B cell (primary cell): ENCODE measurements at regions not wholly inside any gene's neighbourhood (a gene's known extent, or its start where the extent isn't known, plus 50 kb on each side); places are given as distances from the start of the nearest gene placed in this dataset.

Experiments
- ATAC-seq: fragments of 200-7000 bp; cut with Tn5 transposase; one replicate; pipeline ENCODE4 v1.10.0; 2021; ENCODE audit warnings: low read depth, mild to moderate bottlenecking, moderate number of reproducible peaks, moderate library complexity
- CTCF ChIA-PET: fragments of 350-600 bp; sonication (Branson Sonifier 250); formaldehyde crosslinking; loops from one replicate; lab custom pipeline; 2021; ENCODE audit warnings: antibody characterized with exemption, inconsistent platforms; lab: Charles Lee
- POLR2A ChIA-PET: fragments of 350-600 bp; sonication (Branson Sonifier 250); formaldehyde crosslinking; loops from one replicate; lab custom pipeline; 2021; ENCODE audit warnings: antibody characterized with exemption; lab: Charles Lee
- DNase-seq: peaks from one replicate; pipeline ENCODE4 v3.0.0; 2013
- H2AFZ ChIP-seq: 2 replicates; pipeline ENCODE4 v1.6.1; 2012; ENCODE audit warnings: mild to moderate bottlenecking, low read depth, low read length; ENCODE audit not compliant: insufficient read depth, poor library complexity, severe bottlenecking
- H3K27ac ChIP-seq, 2 donors: 1 replicate in 1 of 2; 2 replicates in 1 of 2; pipeline ENCODE4 v1.5.1; 2012 to 2013; ENCODE audit warnings: low read length in 2 of 2, mild to moderate bottlenecking in 2 of 2, moderate library complexity in 1 of 2
- H3K27me3 ChIP-seq, 4 experiments: fragments of 200-600 bp in 1 of 4; sonication (generic) in 1 of 4; replicated peaks in 1 of 4; 1 replicate in 2 of 4; 2 replicates in 2 of 4; pipeline versions ENCODE4 v1.6.1 to v1.7.0; 2013 to 2016; ENCODE audit warnings: low read length in 3 of 4, mild to moderate bottlenecking in 2 of 4, mixed read lengths in 1 of 4, moderate library complexity in 1 of 4; ENCODE audit not compliant: insufficient read depth in 4 of 4, control insufficient read depth in 3 of 4; ENCODE audit errors: control extremely low read depth in 1 of 4
- H3K36me3 ChIP-seq, 2 experiments: replicated peaks in 1 of 2; 1 replicate in 1 of 2; 2 replicates in 1 of 2; pipeline versions ENCODE4 v1.6.1 to v1.7.1; 2013; ENCODE audit warnings: low read length in 1 of 2; ENCODE audit not compliant: insufficient read depth in 2 of 2, control insufficient read depth in 1 of 2; ENCODE audit errors: control extremely low read depth in 1 of 2, extremely low read depth in 1 of 2
- H3K4me1 ChIP-seq, 2 donors: fragments of 200-600 bp in 1 of 2; sonication (generic) in 1 of 2; 1 replicate in 1 of 2; 2 replicates in 1 of 2; pipeline versions ENCODE4 v1.5.1 to v1.6.1; 2013 to 2017; ENCODE audit warnings: low read length in 2 of 2; ENCODE audit not compliant: control insufficient read depth in 2 of 2, insufficient read depth in 2 of 2
- H3K4me2 ChIP-seq: replicated peaks from 2 replicates; pipeline ENCODE3; 2012; ENCODE audit warnings: mild to moderate bottlenecking, low read depth, low read length; ENCODE audit not compliant: poor library complexity, severe bottlenecking
- H3K4me3 ChIP-seq, 5 experiments: fragments of 200-600 bp in 1 of 5; sonication (generic) in 1 of 5; 1 replicate in 3 of 5; 2 replicates in 2 of 5; pipeline versions ENCODE4 v1.5.1 to v1.7.0; 2011 to 2016; ENCODE audit warnings: low read length in 4 of 5, mild to moderate bottlenecking in 4 of 5, low read depth in 2 of 5, control low read depth in 1 of 5, moderate library complexity in 1 of 5; ENCODE audit not compliant: insufficient read depth in 1 of 5; ENCODE audit errors: control extremely low read depth in 1 of 5, extremely low read depth in 1 of 5
- H3K79me2 ChIP-seq: fragments of 200-600 bp; sonication (generic); one replicate; pipeline ENCODE4 v1.6.0; 2016; ENCODE audit warnings: low read length; ENCODE audit not compliant: control insufficient read depth, insufficient read depth
- H3K9ac ChIP-seq: fragments of 200-600 bp; sonication (generic); 2 replicates; pipeline ENCODE4 v1.6.1; 2017; ENCODE audit warnings: mild to moderate bottlenecking, low read length, moderate library complexity
- H3K9me3 ChIP-seq, 3 donors: one replicate each; pipeline versions ENCODE4 v1.6.1 to v1.7.1; 2013; ENCODE audit warnings: low read length in 2 of 3; ENCODE audit not compliant: control insufficient read depth in 2 of 3, insufficient read depth in 1 of 3; ENCODE audit errors: control extremely low read depth in 1 of 3
- H4K20me1 ChIP-seq: 2 replicates; pipeline ENCODE4 v1.6.0; 2012; ENCODE audit warnings: mild to moderate bottlenecking, low read length; ENCODE audit not compliant: insufficient read depth, control insufficient read depth, poor library complexity, severe bottlenecking
- H3K27ac Mint-ChIP-seq: one replicate; pipeline ENCODE4 v1.8.0; 2021; ENCODE audit warnings: mixed read lengths
- H3K27me3 Mint-ChIP-seq: one replicate; pipeline ENCODE4 v1.8.0; 2021; ENCODE audit warnings: mixed read lengths
- H3K4me1 Mint-ChIP-seq: one replicate; pipeline ENCODE4 v1.8.0; 2021; ENCODE audit warnings: mixed read lengths
- H3K4me3 Mint-ChIP-seq: one replicate; pipeline ENCODE4 v1.8.0; 2021; ENCODE audit warnings: mixed read lengths
- H3K9me3 Mint-ChIP-seq: one replicate; pipeline ENCODE4 v1.8.0; 2022; ENCODE audit warnings: mixed read lengths; ENCODE audit not compliant: insufficient read depth
- EZH2 ChIP-seq: IDR thresholded peaks from 2 replicates; pipeline ENCODE4 v1.6.1; 2012; ENCODE audit warnings: borderline replicate concordance, low read depth, mild to moderate bottlenecking, moderate library complexity, low read length; ENCODE audit not compliant: insufficient read depth, poor library complexity, severe bottlenecking
- WGBS: methylation state at CpG from one replicate; pipeline ENCODE4 v1.1.5; 2013; ENCODE audit warnings: missing lambda C conversion rate; ENCODE audit not compliant: insufficient coverage; 5-methylcytosine and 5-hydroxymethylcytosine counted together
- intact Hi-C: fragments of 100-400 bp; cut with micrococcal nuclease; formaldehyde crosslinking; loops from one replicate; pipeline ENCODE4 v1.10.0; 2022
- TF ChIP-seq, protein P1 (sequence below): fragments of 200-600 bp; IDR thresholded peaks from one replicate; pipeline ENCODE4 v1.8.0; 2022; ENCODE audit warnings: antibody characterized with exemption, mild to moderate bottlenecking

- no peaks in the 10 kb centered on the region for H4K20me1 ChIP-seq
- no peak overlapping the region for H3K9ac ChIP-seq
- no peak overlapping the region for H3K4me3 ChIP-seq
- POLR2A ChIA-PET: no interaction called here
- CTCF ChIA-PET: no interaction called here
- H3K4me1 Mint-ChIP-seq: no peaks in the 10 kb centered on the region
- H3K27ac Mint-ChIP-seq: no peak overlapping the region
- TF ChIP-seq EZH2: no peak
- TF ChIP-seq, protein P1, sequence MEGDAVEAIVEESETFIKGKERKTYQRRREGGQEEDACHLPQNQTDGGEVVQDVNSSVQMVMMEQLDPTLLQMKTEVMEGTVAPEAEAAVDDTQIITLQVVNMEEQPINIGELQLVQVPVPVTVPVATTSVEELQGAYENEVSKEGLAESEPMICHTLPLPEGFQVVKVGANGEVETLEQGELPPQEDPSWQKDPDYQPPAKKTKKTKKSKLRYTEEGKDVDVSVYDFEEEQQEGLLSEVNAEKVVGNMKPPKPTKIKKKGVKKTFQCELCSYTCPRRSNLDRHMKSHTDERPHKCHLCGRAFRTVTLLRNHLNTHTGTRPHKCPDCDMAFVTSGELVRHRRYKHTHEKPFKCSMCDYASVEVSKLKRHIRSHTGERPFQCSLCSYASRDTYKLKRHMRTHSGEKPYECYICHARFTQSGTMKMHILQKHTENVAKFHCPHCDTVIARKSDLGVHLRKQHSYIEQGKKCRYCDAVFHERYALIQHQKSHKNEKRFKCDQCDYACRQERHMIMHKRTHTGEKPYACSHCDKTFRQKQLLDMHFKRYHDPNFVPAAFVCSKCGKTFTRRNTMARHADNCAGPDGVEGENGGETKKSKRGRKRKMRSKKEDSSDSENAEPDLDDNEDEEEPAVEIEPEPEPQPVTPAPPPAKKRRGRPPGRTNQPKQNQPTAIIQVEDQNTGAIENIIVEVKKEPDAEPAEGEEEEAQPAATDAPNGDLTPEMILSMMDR: no peak
- H3K9me3 Mint-ChIP-seq: no peaks in the 10 kb centered on the region
- H3K9me3 ChIP-seq: no peaks in the 10 kb centered on the region
- no peaks in the 10 kb centered on the region for H3K36me3 ChIP-seq
- H3K4me1 ChIP-seq: no peaks in the 10 kb centered on the region
- H3K27me3 ChIP-seq: peaks cover 0 to 9% (median 0%) of the 10 kb centered on the region in 4 experiments
- ATAC-seq: no peak
- H3K79me2 ChIP-seq: no peaks in the 10 kb centered on the region
- no peak for DNase-seq
- H2AFZ ChIP-seq: no peak overlapping the region
- 73% methylated on average over 18 of the region's 21 CpGs for WGBS
- H3K4me2 ChIP-seq: no peak overlapping the region
- H3K4me3 Mint-ChIP-seq: no peak overlapping the region
- H3K27ac ChIP-seq: no peak overlapping the region
- peaks cover 16% of the 10 kb centered on the region for H3K27me3 Mint-ChIP-seq
- intact Hi-C loops: no loop called here
Observed at GRCh38 chr17:79414063-79414792, 196.6 kb downstream of the RBFOX3 start.

DNA sequence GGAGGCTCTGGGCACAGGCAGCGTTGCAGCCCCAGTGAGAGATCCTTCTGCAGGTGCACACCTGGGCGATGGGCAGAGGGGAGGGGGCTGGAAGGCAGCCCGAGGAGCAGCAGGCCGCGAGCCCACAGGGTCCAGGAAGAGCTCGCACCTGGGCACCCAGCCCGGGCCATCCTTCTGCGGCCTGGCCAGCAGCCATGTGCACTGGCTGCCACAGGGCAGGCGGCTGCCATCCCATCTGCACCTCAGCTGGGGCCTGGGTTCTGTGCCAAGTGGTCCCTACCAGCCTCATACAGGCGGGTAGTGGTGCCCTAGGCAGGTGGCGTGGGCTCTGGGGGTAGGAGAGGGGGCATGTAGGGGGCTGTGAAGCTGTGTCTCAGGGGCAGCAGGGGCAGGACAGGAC lies 197.2 kb downstream of the RBFOX3 start:
- H3K79me2 ChIP-seq: no peaks in the 10 kb centered on the region
- no peak overlapping the region for H2AFZ ChIP-seq
- no peak for TF ChIP-seq EZH2
- TF ChIP-seq, protein P1: no peak
- DNase-seq: no peak
- intact Hi-C loops: no loop called here
- Mint-ChIP-seq H3K27ac (no peak overlapping the region), H3K27me3 (peaks cover 16% of the 10 kb centered on the region), H3K9me3 (no peaks in the 10 kb centered on the region), H3K4me1 (no peaks in the 10 kb centered on the region), H3K4me3 (no peak overlapping the region)
- H3K9me3 ChIP-seq: no peaks in the 10 kb centered on the region
- ChIA-PET POLR2A (no interaction called here), CTCF (no interaction called here)
- H3K4me1 ChIP-seq: no peaks in the 10 kb centered on the region
- no peak overlapping the region for H3K4me3 ChIP-seq
- H3K9ac ChIP-seq: no peak overlapping the region
- H3K27me3 ChIP-seq: peaks cover 0 to 15% (median 0%) of the 10 kb centered on the region in 4 experiments
- H3K27ac ChIP-seq: no peak overlapping the region
- no peak for ATAC-seq
- H3K36me3 ChIP-seq: no peaks in the 10 kb centered on the region
- WGBS: 83% methylated on average over 10 of the region's 11 CpGs
- H3K4me2 ChIP-seq: no peak overlapping the region
- H4K20me1 ChIP-seq: no peaks in the 10 kb centered on the region
